ENCODE measurements at regions not wholly inside any gene's neighbourhood (a gene's known extent, or its start where the extent isn't known, plus 50 kb on each side); places are given as distances from the start of the nearest gene placed in this dataset.

- TF ChIP-seq CTCF (IDR thresholded peaks at IDR 0.05) = no peak
- TF ChIP-seq POLR2A (IDR thresholded peaks at IDR 0.05) = no peak
- no peak for TF ChIP-seq POLR2AphosphoS5 (IDR thresholded peaks at IDR 0.05)
Measured at GRCh38 chr3:75395580-75396315, 268.4 kb upstream of the FRG2C start.

All from suprapubic skin (tissue), 4 donors.